Endothelial cell of umbilical vein (primary cell): ENCODE measurements at regions not wholly inside any gene's neighbourhood (a gene's known extent, or its start where the extent isn't known, plus 50 kb on each side); places are given as distances from the start of the nearest gene placed in this dataset.

ENCODE experiments used
- BruUV-seq: library from RNA; stranded (reverse); fragments of 400-500 nt; replicated peaks from 2 replicates; lab custom pipeline; 2021; lab: Mats Ljungman, UMichigan
- CTCF ChIA-PET: fragments of 300-600, 350-600 bp; sonication (Branson Sonifier 250); formaldehyde crosslinking; loops from one replicate; lab custom pipeline; 2021; ENCODE audit warnings: antibody characterized with exemption, inconsistent platforms; lab: Charles Lee
- POLR2A ChIA-PET: fragments of 300-600, 350-600 bp; sonication (Branson Sonifier 250); formaldehyde crosslinking; loops from one replicate; lab custom pipeline; 2021; ENCODE audit warnings: antibody characterized with exemption, inconsistent platforms; lab: Charles Lee
- DNase-seq: peaks from one replicate; pipeline ENCODE4 v3.0.0-alpha.2; 2011; ENCODE audit warnings: low read depth, low spot score
- FAIRE-seq: peaks from 2 replicates; lab custom pipeline; 2011; peaks lifted over from hg19 to GRCh38; lab: Jason Lieb, UNC
- H2AFZ ChIP-seq: 2 replicates; pipeline ENCODE4 v1.6.0; 2012; ENCODE audit warnings: low read depth, low read length, control low read depth, inconsistent platforms
- H3K27ac ChIP-seq: 2 replicates; pipeline ENCODE4 v1.5.1; 2011; ENCODE audit warnings: low read depth, mild to moderate bottlenecking, control low read depth, low read length, moderate library complexity; ENCODE audit not compliant: insufficient read depth
- H3K27me3 ChIP-seq, 2 experiments: 2 replicates each; pipeline versions ENCODE4 v1.6.0 to v1.6.1; 2011; ENCODE audit warnings: low read length in 2 of 2, mixed read lengths in 1 of 2; ENCODE audit not compliant: control insufficient read depth in 2 of 2, insufficient read depth in 2 of 2
- H3K36me3 ChIP-seq, 2 experiments: 2 replicates in 1 of 2; 3 replicates in 1 of 2; pipeline ENCODE4 v1.5.1; 2011; ENCODE audit warnings: low read length in 2 of 2, mild to moderate bottlenecking in 1 of 2, moderate library complexity in 1 of 2; ENCODE audit not compliant: control insufficient read depth in 2 of 2, insufficient read depth in 2 of 2; ENCODE audit errors: extremely low read depth in 1 of 2
- H3K4me1 ChIP-seq: 3 replicates; pipeline ENCODE4 v1.5.1; 2011; ENCODE audit warnings: mild to moderate bottlenecking, low read length; ENCODE audit not compliant: control insufficient read depth, insufficient read depth; ENCODE audit errors: extremely low read depth
- H3K4me2 ChIP-seq: 2 replicates; pipeline ENCODE4 v1.6.1; 2011; ENCODE audit warnings: low read length, control low read depth, mixed read lengths; ENCODE audit not compliant: insufficient read depth
- H3K4me3 ChIP-seq, 3 experiments: fragments of 200-600 bp in 1 of 3; sonication (generic), shearing (Covaris generic) in 1 of 3; replicated peaks in 1 of 3; 2 replicates each; pipeline ENCODE4 v1.5.1; 2011 to 2016; ENCODE audit warnings: control low read depth in 3 of 3, low read length in 3 of 3, mild to moderate bottlenecking in 2 of 3, inconsistent platforms in 1 of 3, low read depth in 1 of 3, moderate library complexity in 1 of 3; ENCODE audit not compliant: insufficient read depth in 1 of 3
- H3K79me2 ChIP-seq: 2 replicates; pipeline ENCODE4 v1.6.0; 2012; ENCODE audit warnings: low read length, inconsistent platforms; ENCODE audit not compliant: control insufficient read depth, insufficient read depth
- H3K9ac ChIP-seq: replicated peaks from 2 replicates; pipeline ENCODE3; 2011; ENCODE audit warnings: low read length, control low read depth; ENCODE audit not compliant: insufficient read depth; ENCODE audit errors: extremely low read depth
- H3K9me1 ChIP-seq: replicated peaks from 3 replicates; pipeline ENCODE4 v1.6.0; 2011; ENCODE audit warnings: mild to moderate bottlenecking, low read length; ENCODE audit not compliant: control insufficient read depth, insufficient read depth; ENCODE audit errors: extremely low read depth
- H3K9me3 ChIP-seq: replicated peaks from 2 replicates; pipeline ENCODE4 v1.5.1; 2012; ENCODE audit warnings: low read length, inconsistent platforms; ENCODE audit not compliant: control insufficient read depth, insufficient read depth
- H4K20me1 ChIP-seq: replicated peaks from 2 replicates; pipeline ENCODE3; 2011; ENCODE audit warnings: mild to moderate bottlenecking, low read length; ENCODE audit not compliant: control insufficient read depth, insufficient read depth; ENCODE audit errors: extremely low read depth
- CTCF ChIP-seq, 2 donors: IDR thresholded peaks; 1 replicate in 1 of 2; 2 replicates in 1 of 2; pipeline ENCODE4 v1.5.1; 2011; ENCODE audit warnings: low read length in 2 of 2, mild to moderate bottlenecking in 2 of 2, moderate library complexity in 2 of 2, control low read depth in 1 of 2, inconsistent platforms in 1 of 2, low read depth in 1 of 2; ENCODE audit not compliant: insufficient read depth in 1 of 2; ENCODE audit errors: extremely low read depth in 1 of 2
- EZH2 ChIP-seq: IDR thresholded peaks from 2 replicates; pipeline ENCODE4 v1.6.1; 2012; ENCODE audit warnings: borderline replicate concordance, low read depth, mild to moderate bottlenecking, moderate library complexity, low read length, inconsistent platforms; ENCODE audit not compliant: severe bottlenecking
- FOS ChIP-seq: IDR thresholded peaks from 2 replicates; pipeline ENCODE4 v1.6.1; 2011; ENCODE audit warnings: mild to moderate bottlenecking, low read length, moderate library complexity, borderline replicate concordance; ENCODE audit not compliant: insufficient read depth
- GATA2 ChIP-seq: IDR thresholded peaks from 2 replicates; pipeline ENCODE4 v1.7.0; 2011; ENCODE audit warnings: low read depth, mild to moderate bottlenecking, moderate library complexity, mixed read lengths, low read length; ENCODE audit not compliant: insufficient read length, insufficient read depth
- MAX ChIP-seq: IDR thresholded peaks from 2 replicates; pipeline ENCODE4 v1.6.1; 2011; ENCODE audit not compliant: insufficient read depth, insufficient read length
- MYC ChIP-seq: IDR thresholded peaks from one replicate; pipeline ENCODE4 v1.6.1; 2011; ENCODE audit warnings: mild to moderate bottlenecking, low read depth, low read length
- POLR2AphosphoS5 ChIP-seq: IDR thresholded peaks from 2 replicates; pipeline ENCODE4 v1.6.1; 2012; ENCODE audit warnings: low read depth, mild to moderate bottlenecking, control low read depth, low read length, moderate library complexity; ENCODE audit not compliant: insufficient read depth
- dilution Hi-C: fragments of 300-500 bp; cut with MboI; formaldehyde crosslinking; loops from one replicate; pipeline ENCODE4 v1.15.0; 2019; ENCODE audit warnings: low sequenced_read_pairs; ENCODE audit not compliant: extremely low pct_ligation_motif_present
- intact Hi-C: fragments of 100-400 bp; cut with micrococcal nuclease; formaldehyde crosslinking; loops from one replicate; pipeline ENCODE4 v1.10.0; 2022

- BruUV-seq = no TSS peak
- ChIA-PET CTCF (no interaction called here), POLR2A (no interaction called here)
- H3K9me1 ChIP-seq = no peaks in the 10 kb centered on the region
- H3K4me3 ChIP-seq = no peak overlapping the region
- H3K27ac ChIP-seq = no peak overlapping the region
- H3K79me2 ChIP-seq = no peaks in the 10 kb centered on the region
- H3K36me3 ChIP-seq = no peaks in the 10 kb centered on the region
- no peak overlapping the region for H3K4me2 ChIP-seq
- dilution Hi-C loops (no loop called here), intact Hi-C loops (no loop called here)
- no peak for DNase-seq
- no peaks in the 10 kb centered on the region for H4K20me1 ChIP-seq
- H3K9ac ChIP-seq = no peak overlapping the region
- no peak overlapping the region for H2AFZ ChIP-seq
- H3K4me1 ChIP-seq = no peaks in the 10 kb centered on the region
- H3K9me3 ChIP-seq = no peaks in the 10 kb centered on the region
- FAIRE-seq = no peak
- H3K27me3 ChIP-seq = no peaks in the 10 kb centered on the region
- TF ChIP-seq FOS (no peak), POLR2AphosphoS5 (no peak), CTCF (IDR thresholded peaks at IDR 0.05; ENCODE audit: extremely low read depth in 1 of 2, insufficient read depth in 1 of 2, low read depth in 1 of 2, low read length in 2 of 2) (no peak), EZH2 (no peak), GATA2 (no peak), MYC (no peak), MAX (no peak)
Measured at GRCh38 chr6:81556551-81556950, 195.9 kb downstream of the TENT5A start.
